ENCODE measurements at regions not wholly inside any gene's neighbourhood (a gene's known extent, or its start where the extent isn't known, plus 50 kb on each side); places are given as distances from the start of the nearest gene placed in this dataset.

DNA sequence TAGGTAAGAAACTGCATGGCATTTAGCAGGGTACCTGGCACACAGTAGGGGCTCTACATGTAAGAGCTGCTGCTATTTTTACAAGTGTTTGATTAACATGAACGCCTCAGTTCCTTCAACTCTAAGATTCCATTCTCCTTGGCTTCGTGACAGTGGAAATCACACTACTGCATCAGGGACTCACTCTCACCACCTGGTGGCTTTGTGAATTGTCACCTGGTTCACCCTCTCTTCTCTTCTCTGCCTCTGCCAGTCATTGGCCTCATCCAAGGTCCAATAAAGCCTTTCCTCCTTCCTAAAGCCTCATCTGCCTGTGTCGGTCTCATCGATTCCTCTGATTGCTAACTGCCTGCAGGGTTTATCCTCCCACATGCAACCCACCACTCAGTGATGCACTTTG lies 476.4 kb downstream of the VRK1 start:
- no peaks in the 10 kb centered on the region for H3K9me3 Mint-ChIP-seq
- CTCF ChIA-PET = no interaction called here
- no peak overlapping the region for H3K4me3 Mint-ChIP-seq
- H3K27me3 Mint-ChIP-seq = peaks cover 3% of the 10 kb centered on the region
- TF ChIP-seq, protein P1, sequence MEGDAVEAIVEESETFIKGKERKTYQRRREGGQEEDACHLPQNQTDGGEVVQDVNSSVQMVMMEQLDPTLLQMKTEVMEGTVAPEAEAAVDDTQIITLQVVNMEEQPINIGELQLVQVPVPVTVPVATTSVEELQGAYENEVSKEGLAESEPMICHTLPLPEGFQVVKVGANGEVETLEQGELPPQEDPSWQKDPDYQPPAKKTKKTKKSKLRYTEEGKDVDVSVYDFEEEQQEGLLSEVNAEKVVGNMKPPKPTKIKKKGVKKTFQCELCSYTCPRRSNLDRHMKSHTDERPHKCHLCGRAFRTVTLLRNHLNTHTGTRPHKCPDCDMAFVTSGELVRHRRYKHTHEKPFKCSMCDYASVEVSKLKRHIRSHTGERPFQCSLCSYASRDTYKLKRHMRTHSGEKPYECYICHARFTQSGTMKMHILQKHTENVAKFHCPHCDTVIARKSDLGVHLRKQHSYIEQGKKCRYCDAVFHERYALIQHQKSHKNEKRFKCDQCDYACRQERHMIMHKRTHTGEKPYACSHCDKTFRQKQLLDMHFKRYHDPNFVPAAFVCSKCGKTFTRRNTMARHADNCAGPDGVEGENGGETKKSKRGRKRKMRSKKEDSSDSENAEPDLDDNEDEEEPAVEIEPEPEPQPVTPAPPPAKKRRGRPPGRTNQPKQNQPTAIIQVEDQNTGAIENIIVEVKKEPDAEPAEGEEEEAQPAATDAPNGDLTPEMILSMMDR (IDR thresholded peaks at IDR 0.05) = no peak
- POLR2A ChIA-PET = no interaction called here
- no peaks in the 10 kb centered on the region for H3K4me1 Mint-ChIP-seq
- DNase-seq = no peak
- no peaks in the 10 kb centered on the region for H3K36me3 Mint-ChIP-seq (ENCODE audit: low read depth)
- ATAC-seq (ENCODE audit: low read depth) = no peak
- no peak overlapping the region for H3K27ac Mint-ChIP-seq
- intact Hi-C loops (cut with micrococcal nuclease) = no loop called here

DNA sequence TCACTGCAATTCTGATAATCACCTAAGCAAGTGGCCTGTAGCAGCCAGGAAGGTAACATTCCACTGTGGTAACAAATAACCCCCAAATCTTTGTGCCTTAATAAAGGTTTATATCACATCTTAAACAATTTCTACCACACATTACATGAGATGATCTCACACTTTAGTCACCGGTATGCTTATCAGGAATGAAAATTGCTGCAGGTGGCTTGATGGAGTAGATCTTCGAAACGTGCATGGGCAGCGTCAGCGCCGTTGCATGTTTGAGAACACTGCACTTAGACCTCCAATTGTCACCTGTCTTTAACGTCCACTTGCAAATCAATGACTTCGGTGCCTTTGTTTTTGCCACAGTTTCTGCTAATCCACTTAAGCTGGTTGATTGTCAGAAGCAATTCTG lies 477.4 kb downstream of the VRK1 start:
- intact Hi-C loops (cut with micrococcal nuclease) = no loop called here
- Mint-ChIP-seq H3K4me1 (no peaks in the 10 kb centered on the region), H3K4me3 (no peak overlapping the region), H3K27ac (no peak overlapping the region), H3K9me3 (no peaks in the 10 kb centered on the region), H3K36me3 (ENCODE audit: low read depth) (no peaks in the 10 kb centered on the region), H3K27me3 (peaks cover 3% of the 10 kb centered on the region)
- ChIA-PET CTCF (no interaction called here), POLR2A (no interaction called here)
- no peak for DNase-seq
- ATAC-seq (ENCODE audit: low read depth) = no peak
- TF ChIP-seq, protein P1 (IDR thresholded peaks at IDR 0.05) = no peak

DNA sequence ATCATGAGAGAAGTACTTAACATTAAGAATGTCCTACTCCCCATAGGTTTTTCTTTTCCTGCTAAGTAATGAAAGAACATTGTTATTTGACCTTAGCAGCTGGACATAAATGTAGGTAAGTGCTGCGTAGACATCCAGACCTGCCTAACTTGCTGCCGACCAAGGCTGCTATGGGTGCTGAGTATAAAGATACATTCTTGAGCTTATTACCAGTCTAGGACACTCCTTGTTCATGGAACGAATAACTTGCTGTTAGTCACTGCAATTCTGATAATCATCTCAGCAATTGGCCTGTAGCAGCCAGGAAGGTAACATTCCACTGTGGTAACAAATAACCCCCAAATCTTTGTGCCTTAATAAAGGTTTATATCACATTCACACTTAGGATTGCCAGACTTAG lies 478.1 kb downstream of the VRK1 start:
- no peak for ATAC-seq (ENCODE audit: low read depth)
- Mint-ChIP-seq H3K27me3 (peaks cover 3% of the 10 kb centered on the region), H3K4me1 (no peaks in the 10 kb centered on the region), H3K4me3 (no peak overlapping the region), H3K36me3 (ENCODE audit: low read depth) (no peaks in the 10 kb centered on the region), H3K27ac (no peak overlapping the region), H3K9me3 (no peaks in the 10 kb centered on the region)
- no peak for DNase-seq
- TF ChIP-seq, protein P1 (IDR thresholded peaks at IDR 0.05) = no peak
- CTCF ChIA-PET = no interaction called here
- POLR2A ChIA-PET = no interaction called here
- intact Hi-C loops (cut with micrococcal nuclease) = no loop called here

DNA sequence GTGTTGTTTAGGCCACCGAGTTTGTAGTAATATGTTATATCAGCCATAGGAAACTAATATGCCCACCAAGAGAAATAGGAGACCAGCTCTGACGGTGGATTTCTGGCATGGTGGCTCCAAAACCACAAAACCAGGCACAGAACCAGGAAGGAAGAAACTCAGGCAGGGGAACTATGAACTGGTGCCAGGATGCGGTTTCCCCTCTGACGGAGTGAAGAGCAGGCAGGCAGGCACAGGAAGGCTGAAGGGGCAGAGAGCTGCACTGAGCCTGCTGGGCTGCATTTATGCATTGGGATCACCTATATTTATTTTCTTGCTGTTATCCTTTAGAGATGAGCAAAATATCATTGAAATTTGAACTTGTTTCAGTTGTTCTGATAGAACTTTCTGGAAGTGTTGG lies 479.4 kb downstream of the VRK1 start:
- TF ChIP-seq, protein P1 (IDR thresholded peaks at IDR 0.05) = no peak
- Mint-ChIP-seq H3K36me3 (ENCODE audit: low read depth) (no peaks in the 10 kb centered on the region), H3K27me3 (peaks cover 3% of the 10 kb centered on the region), H3K4me3 (no peak overlapping the region), H3K4me1 (no peaks in the 10 kb centered on the region), H3K27ac (no peak overlapping the region), H3K9me3 (no peaks in the 10 kb centered on the region)
- POLR2A ChIA-PET = no interaction called here
- ATAC-seq (ENCODE audit: low read depth) (no peak), DNase-seq (no peak)
- CTCF ChIA-PET = no interaction called here
- intact Hi-C loops (cut with micrococcal nuclease) = no loop called here

DNA sequence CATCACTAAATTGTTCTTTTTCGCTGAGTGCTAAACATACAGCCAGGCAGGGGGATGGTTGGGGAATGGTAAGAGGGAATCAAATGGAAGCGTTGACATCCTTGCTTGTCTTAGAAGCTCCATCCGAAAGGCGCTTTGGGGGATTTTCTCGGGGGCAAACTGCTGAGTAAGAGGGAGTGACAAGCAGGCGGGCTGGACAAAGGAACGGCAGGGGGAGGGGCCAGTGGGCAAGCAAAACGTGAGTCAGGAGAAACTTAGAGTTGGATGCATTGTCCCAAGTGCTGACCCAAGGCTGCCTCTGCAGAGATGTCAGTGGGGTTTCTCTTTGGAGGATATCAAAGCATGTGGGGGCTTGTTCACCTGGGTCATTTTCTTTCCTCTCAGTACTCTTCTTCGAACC lies 480.5 kb downstream of the VRK1 start:
- ChIA-PET CTCF (no interaction called here), POLR2A (no interaction called here)
- H3K36me3 Mint-ChIP-seq (ENCODE audit: low read depth) = no peaks in the 10 kb centered on the region
- DNase-seq (no peak), ATAC-seq (ENCODE audit: low read depth) (no peak)
- peaks cover 3% of the 10 kb centered on the region for H3K27me3 Mint-ChIP-seq
- intact Hi-C loops (cut with micrococcal nuclease) = no loop called here
- H3K4me1 Mint-ChIP-seq = no peaks in the 10 kb centered on the region
- TF ChIP-seq, protein P1 (IDR thresholded peaks at IDR 0.05) = no peak
- no peak overlapping the region for H3K27ac Mint-ChIP-seq
- no peak overlapping the region for H3K4me3 Mint-ChIP-seq
- H3K9me3 Mint-ChIP-seq = no peaks in the 10 kb centered on the region

All from activated B cell treated with CpG ODN at 0.5 μM for 24 hours (primary cell).